C4-2B (cell line): ENCODE measurements at regions not wholly inside any gene's neighbourhood (a gene's known extent, or its start where the extent isn't known, plus 50 kb on each side); places are given as distances from the start of the nearest gene placed in this dataset.

ENCODE experiments used
- CTCF ChIP-seq: fragments of 450-650 bp; conservative IDR thresholded peaks from 2 replicates; pipeline ENCODE4 v1.5.1; 2017; ENCODE audit warnings: mild to moderate bottlenecking
- ZFX ChIP-seq: fragments of 450-650 bp; IDR thresholded peaks from 2 replicates; pipeline ENCODE4 v1.6.1; 2017

GRCh38 chr5:144084971-144085370, 85.5 kb downstream of the YIPF5 start:
- TF ChIP-seq CTCF (no peak), ZFX (no peak)
